HTR-8/SVneo (cell line): ENCODE measurements at regions not wholly inside any gene's neighbourhood (a gene's known extent, or its start where the extent isn't known, plus 50 kb on each side); places are given as distances from the start of the nearest gene placed in this dataset.
A peak's percentile ranks its signal among the peaks of the same experiment; 100 is the strongest.
"Not testable (repeated sequence)": the region's sequence is repeated elsewhere in the genome, so short reads cannot be mapped to it uniquely, and the experiment has no call there.

Experiments used
- DNase-seq: peaks from one replicate; pipeline ENCODE4 v3.0.0; 2011; ENCODE audit warnings: low spot score, mixed read lengths; ENCODE audit not compliant: insufficient read length
- FAIRE-seq: peaks from 2 replicates; lab custom pipeline; 2011; peaks lifted over from hg19 to GRCh38; lab: Jason Lieb, UNC

DNA sequence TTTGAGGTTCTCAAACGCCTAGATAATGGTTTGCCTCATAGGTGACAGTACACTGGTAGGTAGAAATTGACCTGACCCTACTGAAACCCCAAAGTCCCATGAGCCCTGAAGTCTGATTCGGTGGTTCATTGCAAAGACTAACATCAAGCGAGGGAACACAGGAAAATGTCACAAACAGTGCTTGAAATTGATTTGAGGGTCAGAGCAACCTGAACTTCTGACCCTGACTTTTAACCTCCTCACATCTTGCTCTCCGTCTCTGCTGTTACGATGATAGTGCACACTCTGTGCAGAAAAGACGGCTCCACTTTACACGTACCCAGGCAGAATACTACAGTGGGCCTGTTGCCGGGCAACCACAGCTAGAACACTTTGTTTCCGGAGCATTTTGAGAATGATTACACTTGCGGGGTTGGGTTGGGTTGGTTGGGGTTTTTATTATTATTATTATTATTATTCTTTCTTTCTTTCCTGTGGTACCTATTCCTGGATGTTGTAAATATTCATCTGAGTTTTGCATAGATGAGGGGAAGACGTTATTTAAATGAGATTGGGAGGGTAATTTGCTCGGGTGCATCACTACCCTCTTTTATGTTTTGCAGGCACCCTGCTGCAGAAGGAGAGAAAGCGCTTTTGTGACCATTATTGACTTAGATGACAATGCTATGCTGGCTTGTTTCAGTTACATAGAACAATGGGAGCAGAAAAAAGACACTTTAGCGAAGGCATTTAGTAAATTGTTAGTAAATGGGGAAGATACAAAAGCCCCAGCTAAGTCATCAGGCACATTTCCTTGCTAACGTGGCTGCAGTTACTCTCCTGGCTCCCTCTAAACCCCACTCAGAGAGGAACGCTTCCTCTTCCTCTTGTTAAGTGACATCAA lies 438.1 kb upstream of the NRP1 start:
- DNase-seq (no peak), FAIRE-seq (no peak)

DNA sequence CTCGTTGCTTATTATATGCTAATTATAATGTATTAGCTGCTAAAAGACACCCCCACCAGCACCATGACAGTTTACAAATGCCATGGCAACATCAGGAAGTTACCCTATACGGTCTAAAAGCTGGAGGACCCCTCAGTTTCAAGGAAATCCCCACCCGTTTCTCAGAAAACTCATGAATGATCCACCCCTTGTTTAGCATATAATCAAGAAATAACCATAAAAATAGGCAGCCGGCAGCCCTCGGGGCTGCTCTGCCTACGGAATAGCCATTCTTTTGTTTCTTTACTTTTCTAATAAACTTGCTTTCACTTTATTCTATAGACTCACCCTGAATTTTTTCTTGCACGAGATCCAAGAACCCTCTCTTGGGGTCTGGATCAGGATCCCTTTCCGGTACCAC lies 437.4 kb upstream of the NRP1 start:
- DNase-seq, FAIRE-seq: not testable (repeated sequence)

GRCh38 chr10:33764694-33765185 lies 430.3 kb upstream of the NRP1 start:
- DNase-seq, result no peak
- no peak for FAIRE-seq

GRCh38 chr10:33760056-33760943 lies 425.8 kb upstream of the NRP1 start:
- peak; percentile 28 for FAIRE-seq

GRCh38 chr10:33759191-33759590 lies 424.7 kb upstream of the NRP1 start:
- no peak for FAIRE-seq

More at GRCh38 chr10:33760056-33760943, 425.8 kb upstream of the NRP1 start:
- DNase-seq, result no peak

GRCh38 chr10:33758299-33758698 lies 423.8 kb upstream of the NRP1 start:
- FAIRE-seq, result peak; percentile 55

More at GRCh38 chr10:33759191-33759590, 424.7 kb upstream of the NRP1 start:
- DNase-seq, result no peak

DNA sequence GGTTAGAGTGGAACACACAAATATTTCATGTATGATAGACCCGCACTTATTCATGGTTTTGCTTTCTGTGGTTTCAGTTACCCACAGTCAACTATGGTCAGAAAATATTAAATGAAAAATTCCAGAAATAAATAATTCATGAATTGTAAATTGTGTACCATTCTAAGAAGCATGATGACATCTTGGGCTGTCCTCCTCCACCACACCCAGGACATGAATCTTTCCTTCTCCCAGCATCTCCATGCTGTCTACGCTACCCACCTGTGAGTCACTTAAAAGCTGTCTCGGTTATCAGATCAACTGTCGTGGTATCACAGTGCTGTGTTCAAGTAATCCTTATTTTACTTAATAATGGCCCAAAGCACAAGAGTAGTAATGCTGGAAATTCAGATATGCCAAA lies 419.6 kb upstream of the NRP1 start:
- no peak for DNase-seq
- FAIRE-seq, result no peak

More at GRCh38 chr10:33758299-33758698, 423.8 kb upstream of the NRP1 start:
- no peak for DNase-seq

- FAIRE-seq (no peak), DNase-seq (no peak)
These were observed 418.9 kb upstream of the NRP1 start for GRCh38 chr10:33753389-33753788.

GRCh38 chr10:33749790-33750189 lies 415.3 kb upstream of the NRP1 start:
- no peak for FAIRE-seq
- no peak for DNase-seq

- DNase-seq (no peak), FAIRE-seq (no peak)
These were observed 414.7 kb upstream of the NRP1 start for GRCh38 chr10:33749067-33749735.

DNA sequence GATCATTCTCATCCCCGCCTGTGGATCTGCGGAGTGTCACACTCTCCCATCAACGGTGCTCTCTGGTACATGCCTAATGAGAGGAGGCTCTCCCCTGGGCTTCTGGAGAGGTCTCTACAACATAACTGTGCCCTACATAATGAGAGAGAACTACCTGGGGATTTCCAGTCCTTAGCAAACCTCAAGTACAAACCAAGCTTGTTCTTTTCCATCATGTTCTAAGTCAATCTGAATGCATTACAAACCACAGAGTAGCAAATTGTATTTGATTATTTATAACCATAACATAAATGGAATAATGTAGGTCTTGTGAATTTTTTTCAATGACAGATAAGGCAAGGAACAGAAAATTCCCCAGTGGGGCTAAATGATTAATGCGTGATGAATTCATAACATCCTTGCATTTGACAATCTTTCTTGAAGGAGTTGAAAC lies 412.4 kb upstream of the NRP1 start:
- DNase-seq (no peak), FAIRE-seq (no peak)

- DNase-seq (no peak), FAIRE-seq (no peak)
These were observed 411.7 kb upstream of the NRP1 start for GRCh38 chr10:33746186-33746585.

- no peak for FAIRE-seq
These were observed 409.0 kb upstream of the NRP1 start for GRCh38 chr10:33743429-33743857.

GRCh38 chr10:33739031-33739430 lies 404.6 kb upstream of the NRP1 start:
- FAIRE-seq, result no peak

More at GRCh38 chr10:33743429-33743857, 409.0 kb upstream of the NRP1 start:
- no peak for DNase-seq

DNA sequence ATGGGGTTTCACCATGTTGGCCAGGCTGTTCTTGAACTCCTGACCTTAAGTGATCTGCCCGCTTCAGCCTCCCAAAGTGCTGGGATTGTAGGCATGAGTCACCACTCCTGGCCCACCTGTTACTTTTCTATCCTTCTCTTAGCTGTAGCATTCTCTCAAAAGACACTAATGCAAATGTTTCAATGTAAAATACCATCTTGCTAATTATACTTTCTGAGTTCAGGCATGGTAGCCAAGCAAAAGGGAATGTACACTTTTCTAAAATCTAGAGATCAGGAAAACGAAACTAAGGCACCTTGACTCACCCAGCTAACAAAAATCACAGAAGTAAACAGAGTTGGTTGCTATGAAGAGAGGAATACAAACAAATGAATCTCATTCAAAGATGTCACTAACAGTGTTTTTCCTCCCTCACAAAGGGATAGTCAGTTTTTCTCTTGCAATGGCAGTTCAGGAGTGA lies 401.0 kb upstream of the NRP1 start:
- no peak for DNase-seq
- FAIRE-seq, result no peak

More at GRCh38 chr10:33739031-33739430, 404.6 kb upstream of the NRP1 start:
- no peak for DNase-seq

GRCh38 chr10:33734393-33735155 lies 400.1 kb upstream of the NRP1 start:
- DNase-seq (peak; percentile 24), FAIRE-seq (peak; percentile 20)

DNA sequence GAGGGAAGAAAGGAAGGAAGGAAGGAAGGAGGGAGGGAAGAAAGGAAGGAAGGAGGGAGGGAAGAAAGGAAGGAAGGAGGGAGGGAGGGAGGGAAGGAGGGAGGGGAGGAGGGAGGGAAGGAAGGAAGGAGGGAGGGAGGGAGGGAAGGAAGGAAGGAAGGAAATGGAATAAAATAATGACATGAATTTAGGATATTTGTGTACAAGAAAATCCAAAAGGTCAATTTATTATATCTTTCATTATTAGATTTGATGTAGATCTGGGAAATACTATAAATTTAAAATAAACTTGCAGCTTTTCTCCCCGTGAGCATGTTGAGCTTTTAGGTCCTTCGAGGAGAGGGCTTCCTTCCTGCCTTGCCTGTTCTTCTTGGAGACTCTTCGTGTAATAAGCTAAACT lies 398.6 kb upstream of the NRP1 start:
- DNase-seq (no peak), FAIRE-seq (no peak)

DNA sequence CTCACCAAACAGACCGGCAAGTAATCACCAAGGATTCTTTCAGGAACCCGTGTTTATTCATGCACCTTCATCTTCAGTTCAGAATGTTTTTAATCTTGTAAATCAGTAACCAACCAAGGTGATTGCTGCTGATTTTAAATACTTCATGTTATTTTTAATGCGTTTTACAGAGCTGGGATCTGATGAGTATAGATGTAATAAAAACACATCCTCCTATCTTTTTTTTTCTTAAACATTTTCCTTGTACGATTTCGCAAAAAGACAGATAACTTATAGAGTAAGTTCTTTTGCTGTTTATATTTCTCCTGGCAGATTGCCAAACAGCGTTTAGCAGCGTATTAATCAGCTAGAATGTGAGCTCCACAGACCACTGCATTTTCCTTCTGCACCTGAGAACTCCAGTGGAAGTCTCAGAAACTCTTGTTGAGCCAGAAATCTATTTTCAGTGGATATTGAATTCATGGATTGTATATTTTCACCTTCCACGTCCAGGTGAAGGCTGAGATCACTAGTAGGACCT lies 397.8 kb upstream of the NRP1 start:
- FAIRE-seq (no peak), DNase-seq (no peak)

- FAIRE-seq (peak; percentile 58), DNase-seq (no peak)
These were observed 396.9 kb upstream of the NRP1 start for GRCh38 chr10:33731322-33731721.
